HG03442 (cell line): ENCODE measurements at regions not wholly inside any gene's neighbourhood (a gene's known extent, or its start where the extent isn't known, plus 50 kb on each side); places are given as distances from the start of the nearest gene placed in this dataset.

Source experiments
- ATAC-seq: cut with Tn5 transposase; IDR thresholded peaks from one replicate; pipeline ENCODE4 v1.9.1; 2021; ENCODE audit warnings: mild to moderate bottlenecking, moderate library complexity; ENCODE audit not compliant: unreplicated experiment

DNA sequence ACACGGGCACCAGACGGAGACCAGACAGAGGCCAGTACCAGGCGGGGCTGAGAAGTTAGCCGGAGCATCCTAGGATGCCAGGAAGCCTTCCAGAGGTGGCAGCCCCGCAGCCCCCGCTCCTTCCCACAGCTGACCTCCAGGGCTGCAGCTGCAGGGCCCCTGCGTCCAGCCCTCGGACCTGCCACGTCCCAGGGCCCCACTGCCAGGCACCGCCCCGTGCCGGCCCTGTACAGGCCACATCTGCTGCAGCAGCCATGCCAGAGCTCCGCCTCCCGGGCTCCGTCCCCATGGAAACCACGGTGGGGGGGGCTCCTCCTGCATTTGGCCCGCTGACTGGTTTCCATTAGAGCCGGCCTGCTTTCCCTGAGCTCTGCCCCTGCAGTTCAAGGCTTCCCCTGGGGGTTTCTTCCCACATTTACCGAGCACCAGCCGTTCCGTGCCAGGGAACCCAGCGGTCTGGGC is 62.5 kb upstream of the PPARA start:
- ATAC-seq: no peak

- no peak for ATAC-seq
Observed at GRCh38 chr22:46088541-46089311, 61.6 kb upstream of the PPARA start.

- no peak for ATAC-seq
Observed at GRCh38 chr22:46089426-46090035, 60.8 kb upstream of the PPARA start.

GRCh38 chr22:46090036-46090591 is 60.2 kb upstream of the PPARA start:
- ATAC-seq: no peak

- no peak for ATAC-seq
Observed at GRCh38 chr22:46090631-46091201, 59.6 kb upstream of the PPARA start.

DNA sequence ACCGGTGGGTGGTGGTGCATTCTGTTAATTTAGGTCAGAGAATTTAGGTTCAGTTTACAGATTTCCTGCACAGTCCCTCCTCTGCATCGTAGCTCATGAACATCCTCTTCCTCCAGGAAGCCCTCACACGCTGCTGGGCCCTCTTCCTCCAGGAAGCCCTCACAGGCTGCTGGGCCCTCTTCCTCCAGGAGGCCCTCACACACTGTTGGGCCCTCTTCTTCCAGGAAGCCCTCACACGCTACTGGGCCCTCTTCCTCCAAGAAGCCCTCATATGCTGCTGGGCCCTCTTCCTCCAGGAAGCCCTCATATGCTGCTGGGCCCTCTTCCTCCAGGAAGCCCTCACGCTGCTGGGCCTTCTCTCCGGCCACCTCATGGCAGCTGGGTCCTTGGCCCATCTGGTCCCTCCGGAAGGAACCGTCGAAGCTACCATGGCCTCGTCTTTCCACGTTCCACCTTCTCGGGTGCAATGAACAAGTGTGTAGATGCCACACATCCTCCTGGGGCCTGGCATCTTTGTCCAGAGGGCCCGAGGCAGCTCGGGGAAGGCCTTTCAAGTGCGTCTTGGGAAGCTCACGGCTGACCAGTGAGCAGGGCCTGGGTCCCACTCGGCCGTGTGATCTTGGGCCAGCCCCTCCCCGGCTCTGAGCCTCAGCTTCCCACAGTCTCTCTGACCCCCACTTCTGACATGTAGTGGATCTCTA is 58.9 kb upstream of the PPARA start:
- no peak for ATAC-seq

DNA sequence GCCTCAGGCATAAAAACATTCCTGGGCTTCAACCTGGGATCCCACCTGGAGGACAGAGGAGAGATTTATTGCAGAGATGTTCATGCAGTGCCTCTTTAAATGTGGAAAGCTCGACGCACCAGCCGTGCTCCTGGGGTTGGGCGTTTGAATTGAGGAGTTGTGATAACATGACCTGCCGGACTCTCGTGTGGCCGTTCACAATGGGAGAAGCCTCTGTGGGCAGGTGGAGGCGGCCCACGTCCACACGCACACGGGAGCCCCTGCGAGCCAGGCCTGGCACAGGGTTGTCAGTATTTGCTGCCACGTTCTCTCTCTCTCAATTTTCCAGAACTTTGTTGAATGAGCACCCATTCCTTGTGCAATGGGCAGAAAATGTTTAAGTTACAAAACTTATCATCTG is 58.3 kb upstream of the PPARA start:
- ATAC-seq: no peak

GRCh38 chr22:46092670-46093410 is 57.5 kb upstream of the PPARA start:
- no peak for ATAC-seq

GRCh38 chr22:46093796-46094195 is 56.5 kb upstream of the PPARA start:
- no peak for ATAC-seq

GRCh38 chr22:46094676-46095075 is 55.6 kb upstream of the PPARA start:
- no peak for ATAC-seq

DNA sequence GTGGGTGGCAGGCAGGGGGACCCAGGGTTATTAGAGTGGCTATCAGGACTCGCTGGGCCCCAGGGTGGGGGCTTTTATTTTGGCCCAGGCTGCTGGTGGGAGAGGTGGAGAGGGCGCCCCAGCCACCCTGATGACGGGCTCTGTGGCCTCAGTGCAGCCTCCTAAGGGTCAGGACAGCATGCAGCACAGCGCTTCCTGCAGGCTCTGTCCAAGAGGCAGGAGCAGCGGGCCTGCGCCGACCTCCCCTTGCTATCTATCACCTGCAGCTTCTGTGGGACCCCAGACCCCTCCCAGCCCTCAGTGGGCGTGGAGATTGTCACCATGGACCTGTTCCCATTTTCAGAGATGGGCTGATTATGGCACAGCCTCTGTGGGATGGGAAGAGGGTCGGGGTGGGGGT is 54.3 kb upstream of the PPARA start:
- ATAC-seq: no peak

DNA sequence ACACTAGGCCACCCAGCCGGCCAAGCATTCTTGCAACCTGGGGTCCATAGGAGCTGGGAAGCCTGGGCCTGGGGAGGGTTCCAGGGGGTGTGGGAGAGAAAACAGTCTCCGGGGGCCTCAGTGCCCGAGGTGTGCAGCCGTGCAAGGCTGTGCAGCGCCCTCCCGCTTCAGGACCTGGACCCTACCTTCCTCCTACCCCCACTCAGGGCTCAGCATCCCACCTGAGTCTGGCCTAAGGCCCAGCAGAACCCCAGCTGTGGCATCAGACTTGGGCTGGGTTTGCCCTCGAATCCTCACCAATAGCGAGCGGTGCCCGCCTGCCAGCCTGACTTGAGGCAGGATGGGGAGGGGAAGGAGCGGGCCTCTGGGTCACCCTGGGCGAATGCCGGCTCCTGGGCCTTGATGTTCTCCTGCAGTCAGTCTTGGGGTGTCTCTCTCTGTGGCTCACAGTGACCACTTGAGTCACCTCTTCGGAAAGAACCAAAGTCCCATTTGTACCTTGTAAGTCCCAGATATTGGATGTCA is 53.6 kb upstream of the PPARA start:
- ATAC-seq: no peak

- ATAC-seq: no peak
Observed at GRCh38 chr22:46097268-46097900, 52.9 kb upstream of the PPARA start.

- no peak for ATAC-seq
Observed at GRCh38 chr22:46098525-46099475, 51.5 kb upstream of the PPARA start.

DNA sequence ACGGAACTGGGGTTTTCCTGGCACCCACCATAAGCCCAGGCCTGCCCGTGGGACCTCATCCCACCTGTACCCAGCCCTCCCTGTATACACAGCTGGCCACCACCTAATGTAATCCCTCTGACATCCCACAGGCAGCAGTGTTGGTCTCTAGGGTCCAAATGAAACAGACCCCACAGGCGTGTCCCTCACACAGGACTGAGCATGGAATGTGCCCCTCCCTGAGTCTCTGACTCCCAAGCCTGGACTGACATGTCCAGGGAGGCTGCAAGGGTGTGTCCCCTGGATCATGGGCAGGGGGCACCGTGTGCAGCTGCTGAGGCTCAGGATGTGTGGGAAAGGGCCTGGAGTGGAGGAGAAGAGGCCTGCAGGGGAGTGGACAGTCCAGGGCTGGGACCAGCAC is 50.6 kb upstream of the PPARA start:
- no peak for ATAC-seq

DNA sequence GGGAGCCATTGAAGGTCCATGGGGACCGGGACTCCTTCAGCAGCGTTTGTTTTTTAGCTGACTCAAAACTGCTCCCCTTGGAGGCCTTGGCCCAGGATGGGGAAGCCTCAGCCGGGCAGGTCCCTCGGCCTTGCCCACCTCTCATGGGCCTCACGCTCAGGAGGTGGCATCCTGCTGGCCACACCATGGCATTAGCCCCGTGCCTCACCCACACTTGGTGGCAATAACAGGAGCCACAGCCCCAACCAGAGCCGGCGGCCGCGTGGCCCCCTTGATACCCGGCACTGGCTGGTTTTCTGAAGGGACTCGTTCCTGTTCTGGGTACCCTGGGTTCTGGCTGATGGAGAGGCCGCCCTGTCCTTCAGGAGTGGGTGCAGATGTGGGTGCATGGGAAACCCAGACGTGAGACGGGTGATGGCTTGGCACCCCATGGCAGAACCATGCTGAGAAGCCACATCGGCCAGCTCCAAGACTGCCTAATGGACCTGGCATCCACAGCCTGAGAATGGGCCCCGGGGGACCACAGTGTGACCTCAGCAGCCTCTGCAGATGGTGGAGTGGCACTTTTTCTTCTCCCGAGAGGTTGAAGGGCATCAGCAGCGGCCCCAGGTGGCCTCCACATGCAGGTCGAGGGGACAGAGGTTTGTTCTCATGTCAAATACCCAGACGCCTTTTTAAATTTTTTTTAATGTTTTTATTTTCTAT is 49.8 kb upstream of the PPARA start:
- ATAC-seq: no peak
